Spleen (tissue), 11 donors: ENCODE measurements at regions not wholly inside any gene's neighbourhood (a gene's known extent, or its start where the extent isn't known, plus 50 kb on each side); places are given as distances from the start of the nearest gene placed in this dataset.
"Not testable (repeated sequence)": the region's sequence is repeated elsewhere in the genome, so short reads cannot be mapped to it uniquely, and the experiment has no call there.

ENCODE experiments used
- DNase-seq: peaks from one replicate; pipeline ENCODE4 v3.0.0-alpha.2; 2020
- H3K27ac ChIP-seq, 8 donors: fragments of 200-600 bp; sonication (generic) in 7 of 8; 1 replicate in 4 of 8; 2 replicates in 4 of 8; pipeline versions ENCODE4 v1.5.0 to v1.8.0; 2016 to 2021; ENCODE audit warnings: inconsistent platforms in 4 of 8, mild to moderate bottlenecking in 4 of 8, moderate library complexity in 1 of 8
- H3K27me3 ChIP-seq, 7 donors: fragments of 200-600 bp; sonication (generic) in 6 of 7; replicated peaks in 1 of 7; 1 replicate in 4 of 7; 2 replicates in 3 of 7; pipeline versions ENCODE4 v1.5.0 to v1.8.0; 2016 to 2021; ENCODE audit warnings: inconsistent platforms in 3 of 7, mild to moderate bottlenecking in 1 of 7
- H3K36me3 ChIP-seq, 6 donors: fragments of 200-600 bp; sonication (generic) in 5 of 6; 1 replicate in 4 of 6; 2 replicates in 2 of 6; pipeline versions ENCODE4 v1.5.0 to v1.8.0; 2016 to 2021; ENCODE audit warnings: inconsistent platforms in 2 of 6
- H3K4me1 ChIP-seq, 6 donors: fragments of 200-600 bp; sonication (generic) in 5 of 6; 1 replicate in 3 of 6; 2 replicates in 3 of 6; pipeline versions ENCODE4 v1.5.0 to v1.8.0; 2016 to 2021; ENCODE audit warnings: inconsistent platforms in 3 of 6
- H3K4me3 ChIP-seq, 8 donors: fragments of 200-600 bp; sonication (generic) in 7 of 8; 1 replicate in 4 of 8; 2 replicates in 4 of 8; pipeline versions ENCODE4 v1.5.0 to v1.8.0; 2016 to 2021; ENCODE audit warnings: inconsistent platforms in 4 of 8, mild to moderate bottlenecking in 4 of 8, moderate library complexity in 2 of 8
- H3K9me3 ChIP-seq, 8 donors: fragments of 200-600 bp; sonication (generic) in 7 of 8; 1 replicate in 4 of 8; 2 replicates in 4 of 8; pipeline versions ENCODE4 v1.5.0 to v1.8.0; 2016 to 2021; ENCODE audit warnings: inconsistent platforms in 4 of 8
- CTCF ChIP-seq, 11 experiments: fragments of 200-600 bp in 7 of 11; fragments of 450-650 bp in 4 of 11; sonication (generic) in 4 of 11; IDR thresholded peaks in 8 of 11; conservative IDR thresholded peaks in 3 of 11; 1 replicate in 7 of 11; 2 replicates in 4 of 11; pipeline versions ENCODE4 v1.4.0 to v1.8.0; 2016 to 2021; ENCODE audit warnings: antibody characterized with exemption in 11 of 11, inconsistent platforms in 4 of 11, mild to moderate bottlenecking in 1 of 11
- POLR2A ChIP-seq, 3 donors: fragments of 450-650 bp; IDR thresholded peaks; one replicate each; pipeline ENCODE4 v1.5.1; 2017; ENCODE audit warnings: antibody characterized with exemption in 3 of 3, mild to moderate bottlenecking in 1 of 3
- POLR2AphosphoS5 ChIP-seq, 3 donors: sonication (generic); formaldehyde crosslinking; IDR thresholded peaks; one replicate each; pipeline ENCODE4 v1.5.1; 2017; ENCODE audit warnings: antibody characterized with exemption in 3 of 3
- whole genome bisulfite sequencing, 5 donors: extraction: QIAGEN DNeasy Blood & Tissue Kit in 3 of 5; methylation state at CpG; one replicate each; pipeline versions ENCODE4 v1.1.5 to v1.1.7; 2013 to 2018; 5-methylcytosine and 5-hydroxymethylcytosine counted together
- intact Hi-C: fragments of 100-400 bp; cut with DNase I; formaldehyde crosslinking; loops from one replicate; pipeline ENCODE4 v1.15.0; 2023; ENCODE audit warnings: low total_unique reads
- donor health status: healthy with polysubstance abuse.
- donor health status: DM: no; HTN: no; CAD: no; lungs with moderate emphysema.
- donor health status: DM: no; HTN: no; CAD: no.
- donor health status: Bipolar disorder and iron deficiency.
- donor health status: healthy.
- donor health status: DM: no; HTN: no; CAD: no.
- donor health status: DM: yes; HTN: yes; CAD: no.

GRCh38 chr12:131408036-131408365, 302.9 kb upstream of the SFSWAP start:
- H3K9me3 ChIP-seq, result no peaks in the 10 kb centered on the region
- H3K4me3 ChIP-seq, result no peak overlapping the region
- TF ChIP-seq POLR2AphosphoS5 (IDR thresholded peaks at IDR 0.05) (no peak), POLR2A (IDR thresholded peaks at IDR 0.05) (no peak), CTCF (IDR thresholded peaks at IDR 0.05 in 8 of 11, conservative IDR thresholded peaks at IDR 0.05 in 3 of 11) (no peak)
- no peaks in the 10 kb centered on the region for H3K4me1 ChIP-seq
- intact Hi-C loops, result no loop called here
- peaks cover 0 to 40% (median 0%) of the 10 kb centered on the region in 7 donors for H3K27me3 ChIP-seq
- 77 to 86% (median 86%) methylated on average over 5 to 6 of the region's 6 CpGs for WGBS, 5 donors
- no peak overlapping the region for H3K27ac ChIP-seq
- H3K36me3 ChIP-seq, result no peaks in the 10 kb centered on the region
- DNase-seq, result peak; percentile 47

- H3K4me3 ChIP-seq, result no peak overlapping the region
- no peak overlapping the region for H3K27ac ChIP-seq
- peak; percentile 22 for DNase-seq
- no peaks in the 10 kb centered on the region for H3K36me3 ChIP-seq
- H3K4me1 ChIP-seq, result no peaks in the 10 kb centered on the region
- peaks cover 0 to 45% (median 0%) of the 10 kb centered on the region in 7 donors for H3K27me3 ChIP-seq
- 64 to 88% (median 73%) methylated on average over 5 of the region's 5 CpGs for WGBS, 5 donors
- TF ChIP-seq POLR2A (IDR thresholded peaks at IDR 0.05), result no peak
- TF ChIP-seq CTCF (IDR thresholded peaks at IDR 0.05 in 8 of 11, conservative IDR thresholded peaks at IDR 0.05 in 3 of 11), result no peak
- TF ChIP-seq POLR2AphosphoS5 (IDR thresholded peaks at IDR 0.05), result no peak
- intact Hi-C loops, result no loop called here
- H3K9me3 ChIP-seq, result no peaks in the 10 kb centered on the region
Measured at GRCh38 chr12:131408484-131408883, 302.4 kb upstream of the SFSWAP start.

- intact Hi-C loops, result no loop called here
- H3K36me3 ChIP-seq, result no peaks in the 10 kb centered on the region
- H3K4me1 ChIP-seq, result no peaks in the 10 kb centered on the region
- peaks cover 0 to 46% (median 0%) of the 10 kb centered on the region in 7 donors for H3K27me3 ChIP-seq
- no peak overlapping the region for H3K27ac ChIP-seq
- 50 to 73% (median 57%) methylated on average over 1 of the region's 1 CpG for WGBS, 5 donors
- DNase-seq, result no peak
- H3K4me3 ChIP-seq, result no peak overlapping the region
- no peaks in the 10 kb centered on the region for H3K9me3 ChIP-seq
- no peak for TF ChIP-seq POLR2AphosphoS5 (IDR thresholded peaks at IDR 0.05)
Measured at GRCh38 chr12:131409211-131409610, 301.7 kb upstream of the SFSWAP start.

GRCh38 chr12:131411827-131412226, 299.1 kb upstream of the SFSWAP start:
- DNase-seq, H3K4me1 ChIP-seq, H3K9me3 ChIP-seq, intact Hi-C loops, H3K36me3 ChIP-seq, H3K27ac ChIP-seq, H3K4me3 ChIP-seq: not testable (repeated sequence)
- WGBS, 5 donors, result 80 to 91% (median 86%) methylated on average over 4 to 7 of the region's 7 CpGs
- peaks cover 0 to 35% (median 0%) of the 10 kb centered on the region in 7 donors for H3K27me3 ChIP-seq

- no peaks in the 10 kb centered on the region for H3K36me3 ChIP-seq
- no peak overlapping the region for H3K27ac ChIP-seq
- no peak overlapping the region for H3K4me3 ChIP-seq
- intact Hi-C loops, result no loop called here
- peak; percentile 25 for DNase-seq
- H3K4me1 ChIP-seq, result no peaks in the 10 kb centered on the region
- TF ChIP-seq POLR2A (IDR thresholded peaks at IDR 0.05) (no peak), POLR2AphosphoS5 (IDR thresholded peaks at IDR 0.05) (no peak), CTCF (IDR thresholded peaks at IDR 0.05 in 8 of 11, conservative IDR thresholded peaks at IDR 0.05 in 3 of 11) (no peak)
- no peaks in the 10 kb centered on the region for H3K9me3 ChIP-seq
- WGBS, 5 donors, result 72 to 90% (median 79%) methylated on average over 8 of the region's 8 CpGs
- H3K27me3 ChIP-seq, result peaks cover 0 to 23% (median 0%) of the 10 kb centered on the region in 7 donors
Measured at GRCh38 chr12:131413006-131413405, 297.9 kb upstream of the SFSWAP start.
